ENCODE measurements at regions not wholly inside any gene's neighbourhood (a gene's known extent, or its start where the extent isn't known, plus 50 kb on each side); places are given as distances from the start of the nearest gene placed in this dataset.

- no peak for DNase-seq
- Histone ChIP-seq H3K36me3 (ENCODE audit: control insufficient read depth, insufficient read depth, low read length) (no peaks in the 10 kb centered on the region), H3K27ac (ENCODE audit: low read length) (no peak overlapping the region)
Observed at GRCh38 chr14:97350415-97350814, 553.2 kb downstream of the VRK1 start.

GRCh38 chr14:97350894-97351731, 553.9 kb downstream of the VRK1 start:
- no peak overlapping the region for H3K4me3 ChIP-seq (ENCODE audit: low read length)
- H3K36me3 ChIP-seq (ENCODE audit: control insufficient read depth, insufficient read depth, low read length), result no peaks in the 10 kb centered on the region
- H3K4me1 ChIP-seq (ENCODE audit: control insufficient read depth, insufficient read depth, low read length), result no peaks in the 10 kb centered on the region
- no CpG with 5 or more reads among the region's 7 CpGs for WGBS (ENCODE audit: insufficient coverage, low lambda C conversion rate)
- no peak for DNase-seq
- no peaks in the 10 kb centered on the region for H3K27me3 ChIP-seq (ENCODE audit: control insufficient read depth, insufficient read depth, low read length)
- H3K9me3 ChIP-seq (ENCODE audit: control insufficient read depth, low read depth, low read length), result no peaks in the 10 kb centered on the region
- H3K27ac ChIP-seq (ENCODE audit: low read length), result no peak overlapping the region

More at GRCh38 chr14:97350415-97350814, 553.2 kb downstream of the VRK1 start:
- Histone ChIP-seq H3K27me3 (ENCODE audit: control insufficient read depth, insufficient read depth, low read length) (no peaks in the 10 kb centered on the region), H3K9me3 (ENCODE audit: control insufficient read depth, low read depth, low read length) (no peaks in the 10 kb centered on the region), H3K4me3 (ENCODE audit: low read length) (no peak overlapping the region), H3K4me1 (ENCODE audit: control insufficient read depth, insufficient read depth, low read length) (no peaks in the 10 kb centered on the region)
- WGBS (ENCODE audit: insufficient coverage, low lambda C conversion rate), result 100% methylated on average over 1 of the region's 2 CpGs

GRCh38 chr14:97353102-97353501, 555.9 kb downstream of the VRK1 start:
- Histone ChIP-seq H3K4me3 (ENCODE audit: low read length) (no peak overlapping the region), H3K9me3 (ENCODE audit: control insufficient read depth, low read depth, low read length) (no peaks in the 10 kb centered on the region), H3K36me3 (ENCODE audit: control insufficient read depth, insufficient read depth, low read length) (no peaks in the 10 kb centered on the region), H3K27ac (ENCODE audit: low read length) (no peak overlapping the region), H3K4me1 (ENCODE audit: control insufficient read depth, insufficient read depth, low read length) (no peaks in the 10 kb centered on the region), H3K27me3 (ENCODE audit: control insufficient read depth, insufficient read depth, low read length) (no peaks in the 10 kb centered on the region)
- WGBS (ENCODE audit: insufficient coverage, low lambda C conversion rate), result 80% methylated on average over 1 of the region's 5 CpGs
- DNase-seq, result no peak

GRCh38 chr14:97354119-97354722, 557.0 kb downstream of the VRK1 start:
- DNase-seq, result no peak
- Histone ChIP-seq H3K27me3 (ENCODE audit: control insufficient read depth, insufficient read depth, low read length) (no peaks in the 10 kb centered on the region), H3K36me3 (ENCODE audit: control insufficient read depth, insufficient read depth, low read length) (no peaks in the 10 kb centered on the region), H3K4me1 (ENCODE audit: control insufficient read depth, insufficient read depth, low read length) (no peaks in the 10 kb centered on the region), H3K27ac (ENCODE audit: low read length) (no peak overlapping the region), H3K9me3 (ENCODE audit: control insufficient read depth, low read depth, low read length) (no peaks in the 10 kb centered on the region), H3K4me3 (ENCODE audit: low read length) (no peak overlapping the region)
- WGBS (ENCODE audit: insufficient coverage, low lambda C conversion rate), result 80% methylated on average over 1 of the region's 3 CpGs

GRCh38 chr14:97359341-97359740, 562.2 kb downstream of the VRK1 start:
- Histone ChIP-seq H3K27ac (ENCODE audit: low read length) (no peak overlapping the region), H3K27me3 (ENCODE audit: control insufficient read depth, insufficient read depth, low read length) (no peaks in the 10 kb centered on the region), H3K4me3 (ENCODE audit: low read length) (no peak overlapping the region), H3K9me3 (ENCODE audit: control insufficient read depth, low read depth, low read length) (no peaks in the 10 kb centered on the region), H3K36me3 (ENCODE audit: control insufficient read depth, insufficient read depth, low read length) (no peaks in the 10 kb centered on the region), H3K4me1 (ENCODE audit: control insufficient read depth, insufficient read depth, low read length) (no peaks in the 10 kb centered on the region)
- DNase-seq, result no peak
- WGBS (ENCODE audit: insufficient coverage, low lambda C conversion rate), result no CpG with 5 or more reads among the region's 6 CpGs

GRCh38 chr14:97361181-97361580, 564.0 kb downstream of the VRK1 start:
- no peak overlapping the region for H3K4me3 ChIP-seq (ENCODE audit: low read length)
- no peaks in the 10 kb centered on the region for H3K27me3 ChIP-seq (ENCODE audit: control insufficient read depth, insufficient read depth, low read length)
- H3K9me3 ChIP-seq (ENCODE audit: control insufficient read depth, low read depth, low read length), result no peaks in the 10 kb centered on the region
- H3K4me1 ChIP-seq (ENCODE audit: control insufficient read depth, insufficient read depth, low read length), result no peaks in the 10 kb centered on the region
- no peaks in the 10 kb centered on the region for H3K36me3 ChIP-seq (ENCODE audit: control insufficient read depth, insufficient read depth, low read length)
- no CpG with 5 or more reads among the region's 6 CpGs for WGBS (ENCODE audit: insufficient coverage, low lambda C conversion rate)
- H3K27ac ChIP-seq (ENCODE audit: low read length), result no peak overlapping the region
- DNase-seq, result no peak

- H3K36me3 ChIP-seq (ENCODE audit: control insufficient read depth, insufficient read depth, low read length), result no peaks in the 10 kb centered on the region
- H3K27me3 ChIP-seq (ENCODE audit: control insufficient read depth, insufficient read depth, low read length), result no peaks in the 10 kb centered on the region
- no CpG with 5 or more reads among the region's 3 CpGs for WGBS (ENCODE audit: insufficient coverage, low lambda C conversion rate)
- H3K4me1 ChIP-seq (ENCODE audit: control insufficient read depth, insufficient read depth, low read length), result no peaks in the 10 kb centered on the region
- no peak for DNase-seq
- no peak overlapping the region for H3K27ac ChIP-seq (ENCODE audit: low read length)
- H3K9me3 ChIP-seq (ENCODE audit: control insufficient read depth, low read depth, low read length), result no peaks in the 10 kb centered on the region
- no peak overlapping the region for H3K4me3 ChIP-seq (ENCODE audit: low read length)
Observed at GRCh38 chr14:97361958-97362357, 564.8 kb downstream of the VRK1 start.

GRCh38 chr14:97366400-97366799, 569.2 kb downstream of the VRK1 start:
- H3K9me3 ChIP-seq (ENCODE audit: control insufficient read depth, low read depth, low read length), result no peaks in the 10 kb centered on the region
- DNase-seq, result no peak
- no peaks in the 10 kb centered on the region for H3K27me3 ChIP-seq (ENCODE audit: control insufficient read depth, insufficient read depth, low read length)
- H3K4me1 ChIP-seq (ENCODE audit: control insufficient read depth, insufficient read depth, low read length), result no peaks in the 10 kb centered on the region
- H3K27ac ChIP-seq (ENCODE audit: low read length), result no peak overlapping the region
- H3K4me3 ChIP-seq (ENCODE audit: low read length), result no peak overlapping the region
- no CpG with 5 or more reads among the region's 11 CpGs for WGBS (ENCODE audit: insufficient coverage, low lambda C conversion rate)
- H3K36me3 ChIP-seq (ENCODE audit: control insufficient read depth, insufficient read depth, low read length), result no peaks in the 10 kb centered on the region

GRCh38 chr14:97367278-97367677, 570.1 kb downstream of the VRK1 start:
- H3K9me3 ChIP-seq (ENCODE audit: control insufficient read depth, low read depth, low read length), result no peaks in the 10 kb centered on the region
- no peaks in the 10 kb centered on the region for H3K27me3 ChIP-seq (ENCODE audit: control insufficient read depth, insufficient read depth, low read length)
- no peak overlapping the region for H3K4me3 ChIP-seq (ENCODE audit: low read length)
- no peak overlapping the region for H3K27ac ChIP-seq (ENCODE audit: low read length)
- no peak for DNase-seq
- no peaks in the 10 kb centered on the region for H3K4me1 ChIP-seq (ENCODE audit: control insufficient read depth, insufficient read depth, low read length)
- no peaks in the 10 kb centered on the region for H3K36me3 ChIP-seq (ENCODE audit: control insufficient read depth, insufficient read depth, low read length)
- no CpG with 5 or more reads among the region's 6 CpGs for WGBS (ENCODE audit: insufficient coverage, low lambda C conversion rate)

- Histone ChIP-seq H3K9me3 (ENCODE audit: control insufficient read depth, low read depth, low read length) (no peaks in the 10 kb centered on the region), H3K4me3 (ENCODE audit: low read length) (no peak overlapping the region), H3K4me1 (ENCODE audit: control insufficient read depth, insufficient read depth, low read length) (no peaks in the 10 kb centered on the region), H3K27me3 (ENCODE audit: control insufficient read depth, insufficient read depth, low read length) (no peaks in the 10 kb centered on the region), H3K27ac (ENCODE audit: low read length) (no peak overlapping the region), H3K36me3 (ENCODE audit: control insufficient read depth, insufficient read depth, low read length) (no peaks in the 10 kb centered on the region)
- WGBS (ENCODE audit: insufficient coverage, low lambda C conversion rate), result no CpG with 5 or more reads among the region's 7 CpGs
- DNase-seq, result no peak
Observed at GRCh38 chr14:97368049-97368448, 570.9 kb downstream of the VRK1 start.
